ENCODE measurements at regions not wholly inside any gene's neighbourhood (a gene's known extent, or its start where the extent isn't known, plus 50 kb on each side); places are given as distances from the start of the nearest gene placed in this dataset.

DNA sequence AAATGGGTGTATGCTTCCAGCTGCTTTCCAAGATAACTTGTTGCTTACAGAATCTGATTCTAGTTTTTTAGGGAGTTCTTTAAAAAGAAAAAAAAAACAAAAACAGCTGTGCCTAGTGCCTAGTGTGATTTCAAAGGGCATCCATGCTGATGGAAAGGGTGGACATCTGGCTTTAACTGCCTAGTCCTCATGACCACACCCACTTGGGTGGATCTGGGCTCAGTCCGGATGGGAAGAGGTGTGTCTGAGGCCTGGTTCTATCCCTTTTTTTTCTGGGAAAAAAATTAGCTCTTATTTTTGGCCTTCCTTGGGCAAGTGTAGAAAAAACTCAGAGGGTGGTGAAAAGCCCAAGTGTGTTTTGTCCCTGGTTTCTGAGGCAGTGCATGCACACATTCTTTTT lies 132.3 kb upstream of the CDH11 start:
- POLR2A ChIA-PET, result no interaction called here
- no peak overlapping the region for H3K4me3 ChIP-seq (replicated peaks in 1 of 2; ENCODE audit: low read depth in 1 of 2, low read length in 2 of 2)
- intact Hi-C loops (cut with micrococcal nuclease), result no loop called here
- no peak overlapping the region for H3K9ac ChIP-seq (ENCODE audit: low read length)
- RAD21 ChIA-PET (ENCODE audit: low non-redundant PET in 1 of 2, low total read pairs in 2 of 2, uncharacterized antibody in 2 of 2, unreplicated experiment in 2 of 2), result no interaction called here
- ATAC-seq (no peak), DNase-seq (ENCODE audit: low read depth, low spot score) (no peak)
- peaks cover 3 to 32% of the 10 kb centered on the region in 2 experiments; a peak in 2 of 4 replicates for H3K9me3 ChIP-seq (ENCODE audit: control insufficient read depth in 1 of 2, insufficient read depth in 1 of 2, low read depth in 1 of 2, low read length in 2 of 2)
- BruUV-seq (replicated peaks), result no TSS peak
- CTCF ChIA-PET, result no interaction called here
- no peak overlapping the region for H3K27ac ChIP-seq (ENCODE audit: low read depth, low read length)
- H3K4me2 ChIP-seq (ENCODE audit: low read length), result no peak overlapping the region
- no peaks in the 10 kb centered on the region for H3K36me3 ChIP-seq (ENCODE audit: control insufficient read depth in 1 of 2, insufficient read depth in 2 of 2, low read length in 2 of 2)
- TF ChIP-seq YY1 (IDR thresholded peaks at IDR 0.05; ENCODE audit: extremely low read depth, insufficient replicate concordance, low read depth, low read length), result no peak
- no peak for TF ChIP-seq ELF1 (IDR thresholded peaks at IDR 0.05; ENCODE audit: borderline replicate concordance, low read depth)
- TF ChIP-seq, protein P1, sequence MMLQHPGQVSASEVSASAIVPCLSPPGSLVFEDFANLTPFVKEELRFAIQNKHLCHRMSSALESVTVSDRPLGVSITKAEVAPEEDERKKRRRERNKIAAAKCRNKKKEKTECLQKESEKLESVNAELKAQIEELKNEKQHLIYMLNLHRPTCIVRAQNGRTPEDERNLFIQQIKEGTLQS (IDR thresholded peaks at IDR 0.05), result no peak
- TF ChIP-seq POLR2A (IDR thresholded peaks at IDR 0.05; ENCODE audit: borderline replicate concordance, extremely low read depth, insufficient read depth, insufficient read length), result no peak
- no peak for TF ChIP-seq ZBTB33 (IDR thresholded peaks at IDR 0.05; ENCODE audit: extremely low read depth, insufficient replicate concordance, low read length)
- no peak for TF ChIP-seq TCF7L2 (IDR thresholded peaks at IDR 0.05; ENCODE audit: borderline replicate concordance, extremely low read depth, insufficient read depth, insufficient read length)
- TF ChIP-seq SP1 (IDR thresholded peaks at IDR 0.05; ENCODE audit: low read depth), result no peak
- no peak for TF ChIP-seq JUND (IDR thresholded peaks at IDR 0.05)
- no peak for TF ChIP-seq MAX (IDR thresholded peaks at IDR 0.05)
- no peak for TF ChIP-seq ZFX (IDR thresholded peaks at IDR 0.05)
- no peak for TF ChIP-seq POLR2AphosphoS5 (IDR thresholded peaks at IDR 0.05; ENCODE audit: low read depth, low read length)
- TF ChIP-seq CEBPB (IDR thresholded peaks at IDR 0.05; ENCODE audit: low read depth), result no peak
- no peaks in the 10 kb centered on the region for H3K27me3 ChIP-seq (ENCODE audit: insufficient read depth, low read length)
- no peak overlapping the region for H2AFZ ChIP-seq (ENCODE audit: low read depth, low read length, poor library complexity, severe bottlenecking)
- H3K79me2 ChIP-seq (ENCODE audit: insufficient read depth, low read length), result no peaks in the 10 kb centered on the region
- H3K4me1 ChIP-seq (ENCODE audit: control insufficient read depth in 1 of 2, insufficient read depth in 2 of 2, low read length in 2 of 2), result no peaks in the 10 kb centered on the region
- no peaks in the 10 kb centered on the region for H3K9me2 ChIP-seq (ENCODE audit: insufficient read depth)
- H4K20me1 ChIP-seq (ENCODE audit: insufficient read depth), result no peaks in the 10 kb centered on the region
